Cardiac muscle cell (in vitro differentiated cells and primary cell): ENCODE measurements at regions not wholly inside any gene's neighbourhood (a gene's known extent, or its start where the extent isn't known, plus 50 kb on each side); places are given as distances from the start of the nearest gene placed in this dataset.

Experiments used
- DNase-seq, 2 donors: peaks; one replicate each; pipeline versions ENCODE4 v3.0.0 to v3.0.0-alpha.2; 2010 to 2017; ENCODE audit warnings: low read depth in 1 of 2, low spot score in 1 of 2
- H3K27ac ChIP-seq: fragments of 200-600 bp; sonication (generic); 2 replicates; pipeline ENCODE4 v1.5.1; 2016
- H3K27me3 ChIP-seq: fragments of 200-600 bp; sonication (generic); 2 replicates; pipeline ENCODE4 v1.6.0; 2016; ENCODE audit warnings: control low read depth
- H3K36me3 ChIP-seq: fragments of 200-600 bp; sonication (generic); 2 replicates; pipeline ENCODE4 v1.5.1; 2016; ENCODE audit warnings: control low read depth
- H3K4me1 ChIP-seq: fragments of 200-600 bp; sonication (generic); 2 replicates; pipeline ENCODE4 v1.8.1; 2017; ENCODE audit warnings: low read depth, mild to moderate bottlenecking, mixed run types
- H3K4me3 ChIP-seq: fragments of 200-600 bp; sonication (generic); 2 replicates; pipeline ENCODE4 v1.5.1; 2016; ENCODE audit warnings: mild to moderate bottlenecking
- H3K9me3 ChIP-seq: fragments of 200-600 bp; sonication (generic); 2 replicates; pipeline ENCODE4 v1.5.1; 2017; ENCODE audit warnings: low read depth, mild to moderate bottlenecking, control low read depth
- TF ChIP-seq, protein P1 (sequence below): IDR thresholded peaks from 2 replicates; pipeline ENCODE4 v1.5.1; 2012; ENCODE audit warnings: low read depth, mild to moderate bottlenecking, low read length

DNA sequence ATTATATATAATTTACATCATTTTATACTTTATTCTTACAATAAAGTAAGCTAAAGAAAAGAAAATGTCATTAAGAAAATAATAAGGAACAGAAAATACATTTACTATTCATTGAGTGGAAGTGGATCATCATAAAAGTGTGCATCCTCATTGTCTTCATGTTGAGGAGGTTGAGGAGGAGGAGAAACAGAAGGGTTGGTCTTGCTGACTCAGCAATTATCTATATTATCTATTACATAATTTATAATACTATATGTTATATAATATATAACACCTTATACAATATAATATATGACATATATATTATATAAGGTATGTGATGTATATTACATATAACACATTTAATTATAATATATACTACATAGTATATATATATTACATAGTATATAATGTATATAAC, 558.5 kb upstream of the AMELY start:
- H3K4me3 ChIP-seq: no peak overlapping the region
- no peaks in the 10 kb centered on the region for H3K4me1 ChIP-seq
- no peak for DNase-seq
- no peaks in the 10 kb centered on the region for H3K9me3 ChIP-seq
- no peaks in the 10 kb centered on the region for H3K36me3 ChIP-seq
- no peak overlapping the region for H3K27ac ChIP-seq
- TF ChIP-seq, protein P1, sequence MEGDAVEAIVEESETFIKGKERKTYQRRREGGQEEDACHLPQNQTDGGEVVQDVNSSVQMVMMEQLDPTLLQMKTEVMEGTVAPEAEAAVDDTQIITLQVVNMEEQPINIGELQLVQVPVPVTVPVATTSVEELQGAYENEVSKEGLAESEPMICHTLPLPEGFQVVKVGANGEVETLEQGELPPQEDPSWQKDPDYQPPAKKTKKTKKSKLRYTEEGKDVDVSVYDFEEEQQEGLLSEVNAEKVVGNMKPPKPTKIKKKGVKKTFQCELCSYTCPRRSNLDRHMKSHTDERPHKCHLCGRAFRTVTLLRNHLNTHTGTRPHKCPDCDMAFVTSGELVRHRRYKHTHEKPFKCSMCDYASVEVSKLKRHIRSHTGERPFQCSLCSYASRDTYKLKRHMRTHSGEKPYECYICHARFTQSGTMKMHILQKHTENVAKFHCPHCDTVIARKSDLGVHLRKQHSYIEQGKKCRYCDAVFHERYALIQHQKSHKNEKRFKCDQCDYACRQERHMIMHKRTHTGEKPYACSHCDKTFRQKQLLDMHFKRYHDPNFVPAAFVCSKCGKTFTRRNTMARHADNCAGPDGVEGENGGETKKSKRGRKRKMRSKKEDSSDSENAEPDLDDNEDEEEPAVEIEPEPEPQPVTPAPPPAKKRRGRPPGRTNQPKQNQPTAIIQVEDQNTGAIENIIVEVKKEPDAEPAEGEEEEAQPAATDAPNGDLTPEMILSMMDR: no peak
- no peaks in the 10 kb centered on the region for H3K27me3 ChIP-seq

DNA sequence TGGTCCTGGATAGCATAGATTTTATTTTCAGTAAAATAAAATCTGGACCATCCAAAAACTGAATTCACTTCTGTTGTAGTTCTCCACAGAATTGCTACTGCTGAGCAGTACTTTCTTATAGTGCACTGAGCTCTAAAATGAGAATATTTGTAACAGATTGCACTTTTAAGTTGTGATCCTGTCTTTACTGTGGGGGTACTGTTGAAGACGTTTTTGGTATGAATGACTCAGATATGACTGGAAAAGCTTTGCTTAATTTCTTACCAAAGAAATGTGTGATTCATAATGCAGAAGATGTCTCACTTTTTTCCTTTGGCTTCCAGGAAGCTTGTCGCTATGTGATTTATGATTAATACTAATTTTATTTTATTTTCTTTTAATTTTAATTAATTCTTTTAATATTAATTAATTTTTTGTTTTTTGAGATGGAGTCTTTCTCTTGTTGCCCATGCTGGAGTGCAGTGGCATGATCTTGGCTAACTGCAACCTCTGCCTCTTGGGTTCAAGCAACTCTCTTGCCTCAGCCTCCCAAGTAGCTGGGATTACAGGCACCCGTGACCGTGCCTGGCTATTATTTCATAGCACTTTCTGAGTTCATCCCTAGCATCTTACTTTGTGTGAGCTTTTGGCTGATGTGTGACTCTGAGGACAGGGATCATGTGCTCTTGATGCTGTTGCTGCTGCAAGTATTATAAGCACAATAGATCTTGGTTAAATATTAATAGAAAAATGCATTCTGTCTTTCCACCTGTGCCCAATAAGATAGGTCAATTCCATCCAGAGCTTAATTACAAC, 557.6 kb upstream of the AMELY start:
- no peak overlapping the region for H3K27ac ChIP-seq
- DNase-seq: peak in 1 of 2 donors; percentile 75

DNA sequence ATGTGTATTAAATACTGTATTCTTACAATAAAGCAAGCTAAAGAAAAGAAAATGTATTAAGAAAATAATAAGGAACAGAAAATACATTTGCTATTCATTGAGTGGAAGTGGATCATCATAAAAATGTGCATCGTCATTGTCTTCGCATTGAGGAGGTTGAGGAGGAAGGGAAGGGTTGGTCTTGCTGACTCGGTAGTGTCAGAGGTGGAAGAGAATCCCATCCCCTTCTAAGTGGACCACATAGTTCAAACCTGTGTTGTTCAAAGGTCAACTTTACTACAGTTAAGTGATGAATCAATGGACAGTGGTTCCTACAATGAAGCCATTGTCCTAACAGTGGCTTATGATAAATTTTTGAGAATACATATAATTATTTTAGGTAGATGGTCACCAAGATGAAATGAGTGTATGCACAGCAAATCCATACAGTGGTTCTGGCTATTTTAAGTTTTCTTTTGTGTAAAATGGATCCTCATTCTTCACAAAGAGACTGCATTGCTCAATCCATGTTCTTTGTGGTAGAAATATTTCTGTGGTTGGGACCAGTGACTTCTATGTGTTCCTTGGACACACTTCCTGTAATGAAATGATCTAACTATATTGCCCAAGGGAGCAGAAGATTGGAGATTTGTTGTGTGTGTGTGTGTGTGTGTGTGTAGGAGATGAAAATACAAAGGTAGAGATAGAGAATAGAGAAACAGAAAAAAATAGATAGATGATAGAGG, 556.4 kb upstream of the AMELY start:
- Histone ChIP-seq H3K9me3 (no peaks in the 10 kb centered on the region), H3K27ac (no peak overlapping the region), H3K36me3 (no peaks in the 10 kb centered on the region), H3K4me1 (no peaks in the 10 kb centered on the region), H3K27me3 (no peaks in the 10 kb centered on the region), H3K4me3 (no peak overlapping the region)
- TF ChIP-seq, protein P1: no peak
- peak in 1 of 2 donors; percentile 82 for DNase-seq

More for the DNA sequence above, 557.6 kb upstream of the AMELY start:
- Histone ChIP-seq H3K9me3 (no peaks in the 10 kb centered on the region), H3K4me3 (no peak overlapping the region), H3K4me1 (no peaks in the 10 kb centered on the region), H3K27me3 (no peaks in the 10 kb centered on the region), H3K36me3 (no peaks in the 10 kb centered on the region)
- TF ChIP-seq, protein P1: no peak

DNA sequence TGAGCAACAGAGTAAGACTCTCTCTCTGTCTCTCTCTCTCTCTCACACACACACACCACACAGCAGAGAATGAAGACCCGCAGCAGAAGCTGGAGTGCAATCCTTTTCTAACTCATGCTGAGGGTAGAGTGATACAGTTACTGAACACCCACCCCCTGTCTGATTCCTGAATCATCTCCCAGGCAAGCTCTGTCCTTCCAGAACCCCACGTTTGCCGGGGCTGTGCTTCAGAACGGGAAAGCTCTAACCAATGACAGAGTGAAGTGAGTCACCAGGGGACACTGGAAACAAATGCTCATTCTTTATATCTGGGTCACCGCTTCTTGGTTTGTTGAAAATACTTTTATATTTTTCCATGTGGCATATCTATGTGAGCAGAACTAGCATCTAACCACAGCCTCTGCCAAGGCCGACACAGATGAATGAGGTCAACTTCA, 553.7 kb upstream of the AMELY start:
- H3K27me3 ChIP-seq: no peaks in the 10 kb centered on the region
- H3K4me3 ChIP-seq: no peak overlapping the region
- no peaks in the 10 kb centered on the region for H3K4me1 ChIP-seq
- DNase-seq: peak in 1 of 2 donors; percentile 88
- no peaks in the 10 kb centered on the region for H3K36me3 ChIP-seq
- H3K27ac ChIP-seq: no peak overlapping the region
- TF ChIP-seq, protein P1: no peak
- H3K9me3 ChIP-seq: no peaks in the 10 kb centered on the region

DNA sequence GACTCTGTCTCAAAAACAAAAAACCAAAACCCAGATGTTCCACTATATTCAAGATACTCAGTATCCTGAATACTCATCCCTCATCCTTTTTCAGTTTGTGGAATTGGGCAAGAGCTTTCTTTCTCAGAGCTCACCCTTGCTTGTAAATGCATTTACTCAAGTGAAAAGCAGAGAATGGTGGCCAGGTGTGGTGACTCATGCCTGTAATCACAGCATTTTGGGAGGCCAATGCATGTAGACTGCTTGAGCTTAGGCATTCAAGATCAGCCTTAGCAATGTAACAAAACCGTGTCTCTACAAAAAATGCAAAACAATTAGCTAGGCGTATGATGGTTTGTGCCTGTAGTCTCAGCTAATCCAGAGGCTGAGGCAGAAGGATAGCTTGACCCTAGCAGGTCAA, 553.2 kb upstream of the AMELY start:
- Histone ChIP-seq H3K4me1 (no peaks in the 10 kb centered on the region), H3K27ac (no peak overlapping the region), H3K4me3 (no peak overlapping the region), H3K36me3 (no peaks in the 10 kb centered on the region), H3K9me3 (no peaks in the 10 kb centered on the region), H3K27me3 (no peaks in the 10 kb centered on the region)
- peak in 1 of 2 donors; percentile 46 for DNase-seq
- TF ChIP-seq, protein P1: no peak
